ENCODE measurements at regions not wholly inside any gene's neighbourhood (a gene's known extent, or its start where the extent isn't known, plus 50 kb on each side); places are given as distances from the start of the nearest gene placed in this dataset.

- DNase-seq (ENCODE audit: extremely low spot score, insufficient read length, low read depth) (no peak), FAIRE-seq (no peak)
Observed at GRCh38 chrX:43456906-43457305, 199.2 kb upstream of the MAOA start.

GRCh38 chrX:43467608-43468234 lies 188.4 kb upstream of the MAOA start:
- DNase-seq (ENCODE audit: extremely low spot score, insufficient read length, low read depth) (no peak), FAIRE-seq (no peak)

GRCh38 chrX:43469391-43470054 lies 186.6 kb upstream of the MAOA start:
- DNase-seq (ENCODE audit: extremely low spot score, insufficient read length, low read depth) (no peak), FAIRE-seq (no peak)

- DNase-seq (ENCODE audit: extremely low spot score, insufficient read length, low read depth) (no peak), FAIRE-seq (no peak)
Observed at GRCh38 chrX:43474321-43474720, 181.8 kb upstream of the MAOA start.

GRCh38 chrX:43479070-43479469 lies 177.0 kb upstream of the MAOA start:
- no peak for FAIRE-seq
- no peak for DNase-seq (ENCODE audit: extremely low spot score, insufficient read length, low read depth)

GRCh38 chrX:43479850-43480249 lies 176.2 kb upstream of the MAOA start:
- no peak for FAIRE-seq
- no peak for DNase-seq (ENCODE audit: extremely low spot score, insufficient read length, low read depth)

- no peak for DNase-seq (ENCODE audit: extremely low spot score, insufficient read length, low read depth)
- no peak for FAIRE-seq
Observed at GRCh38 chrX:43481576-43481975, 174.5 kb upstream of the MAOA start.

GRCh38 chrX:43493756-43494155 lies 162.3 kb upstream of the MAOA start:
- FAIRE-seq = no peak

GRCh38 chrX:43500246-43500645 lies 155.9 kb upstream of the MAOA start:
- DNase-seq (ENCODE audit: extremely low spot score, insufficient read length, low read depth) = no peak
- FAIRE-seq = no peak

More at GRCh38 chrX:43493756-43494155, 162.3 kb upstream of the MAOA start:
- no peak for DNase-seq (ENCODE audit: extremely low spot score, insufficient read length, low read depth)

GRCh38 chrX:43500996-43501694 lies 155.0 kb upstream of the MAOA start:
- no peak for DNase-seq (ENCODE audit: extremely low spot score, insufficient read length, low read depth)

GRCh38 chrX:43504394-43504793 lies 151.7 kb upstream of the MAOA start:
- FAIRE-seq (no peak), DNase-seq (ENCODE audit: extremely low spot score, insufficient read length, low read depth) (no peak)

More at GRCh38 chrX:43500996-43501694, 155.0 kb upstream of the MAOA start:
- FAIRE-seq = no peak

GRCh38 chrX:43505769-43506168 lies 150.3 kb upstream of the MAOA start:
- FAIRE-seq = no peak
- DNase-seq (ENCODE audit: extremely low spot score, insufficient read length, low read depth) = no peak

- FAIRE-seq (no peak), DNase-seq (ENCODE audit: extremely low spot score, insufficient read length, low read depth) (no peak)
Observed at GRCh38 chrX:43508694-43509093, 147.4 kb upstream of the MAOA start.

- FAIRE-seq = no peak
- DNase-seq (ENCODE audit: extremely low spot score, insufficient read length, low read depth) = no peak
Observed at GRCh38 chrX:43510209-43510608, 145.9 kb upstream of the MAOA start.

GRCh38 chrX:43513085-43513484 lies 143.0 kb upstream of the MAOA start:
- FAIRE-seq (no peak), DNase-seq (ENCODE audit: extremely low spot score, insufficient read length, low read depth) (no peak)

- DNase-seq (ENCODE audit: extremely low spot score, insufficient read length, low read depth) (no peak), FAIRE-seq (no peak)
Observed at GRCh38 chrX:43514820-43515219, 141.3 kb upstream of the MAOA start.

- no peak for FAIRE-seq
Observed at GRCh38 chrX:43522582-43522981, 133.5 kb upstream of the MAOA start.

GRCh38 chrX:43525901-43526610 lies 130.0 kb upstream of the MAOA start:
- FAIRE-seq (no peak), DNase-seq (ENCODE audit: extremely low spot score, insufficient read length, low read depth) (no peak)

More at GRCh38 chrX:43522582-43522981, 133.5 kb upstream of the MAOA start:
- no peak for DNase-seq (ENCODE audit: extremely low spot score, insufficient read length, low read depth)

- no peak for DNase-seq (ENCODE audit: extremely low spot score, insufficient read length, low read depth)
- FAIRE-seq = no peak
Observed at GRCh38 chrX:43526878-43527277, 129.2 kb upstream of the MAOA start.

- DNase-seq (ENCODE audit: extremely low spot score, insufficient read length, low read depth) = no peak
- FAIRE-seq = no peak
Observed at GRCh38 chrX:43527801-43528200, 128.3 kb upstream of the MAOA start.

- FAIRE-seq = no peak
- DNase-seq (ENCODE audit: extremely low spot score, insufficient read length, low read depth) = no peak
Observed at GRCh38 chrX:43530837-43531236, 125.3 kb upstream of the MAOA start.

All from GM18507 (cell line).